Nephron (organoid): ENCODE measurements at regions not wholly inside any gene's neighbourhood (a gene's known extent, or its start where the extent isn't known, plus 50 kb on each side); places are given as distances from the start of the nearest gene placed in this dataset.

Experiments
- H3K27ac Mint-ChIP-seq, 3 experiments: 2 replicates each; pipeline ENCODE4 v1.8.0; 2020; ENCODE audit warnings: mixed read lengths in 3 of 3, mild to moderate bottlenecking in 2 of 3, moderate library complexity in 1 of 3
- H3K27me3 Mint-ChIP-seq: 2 replicates; pipeline ENCODE4 v1.8.0; 2021; ENCODE audit warnings: low read depth, mild to moderate bottlenecking, moderate library complexity, mixed read lengths
- H3K36me3 Mint-ChIP-seq: 2 replicates; pipeline ENCODE4 v1.8.0; 2020; ENCODE audit warnings: low read depth, mixed read lengths
- H3K4me1 Mint-ChIP-seq: 2 replicates; pipeline ENCODE4 v1.8.0; 2020; ENCODE audit warnings: mixed read lengths
- H3K4me3 Mint-ChIP-seq, 3 experiments: 2 replicates each; pipeline ENCODE4 v1.8.0; 2020; ENCODE audit warnings: mild to moderate bottlenecking in 3 of 3, mixed read lengths in 3 of 3, moderate library complexity in 2 of 3
- H3K9me3 Mint-ChIP-seq: 2 replicates; pipeline ENCODE4 v1.8.0; 2020; ENCODE audit warnings: mixed read lengths
- CTCF ChIP-seq, 3 experiments: fragments of 200-600 bp; sonication (generic); IDR thresholded peaks; one replicate each; pipeline ENCODE4 v1.5.0; 2021; ENCODE audit warnings: antibody characterized with exemption in 3 of 3; ENCODE audit not compliant: unreplicated experiment in 3 of 3

GRCh38 chr13:60976367-60976766 is 439.3 kb downstream of the PCDH20 start:
- Mint-ChIP-seq H3K4me1 (no peaks in the 10 kb centered on the region), H3K9me3 (peaks cover 2% of the 10 kb centered on the region), H3K36me3 (no peaks in the 10 kb centered on the region), H3K27ac (no peak overlapping the region), H3K27me3 (no peaks in the 10 kb centered on the region), H3K4me3 (no peak overlapping the region)
- TF ChIP-seq CTCF (IDR thresholded peaks at IDR 0.05; ENCODE audit: unreplicated experiment in 3 of 3), result no peak

- TF ChIP-seq CTCF (IDR thresholded peaks at IDR 0.05; ENCODE audit: unreplicated experiment in 3 of 3), result no peak
- no peaks in the 10 kb centered on the region for H3K36me3 Mint-ChIP-seq
- no peak overlapping the region for H3K4me3 Mint-ChIP-seq
- H3K4me1 Mint-ChIP-seq, result no peaks in the 10 kb centered on the region
- no peak overlapping the region for H3K27ac Mint-ChIP-seq
- peaks cover 2% of the 10 kb centered on the region for H3K9me3 Mint-ChIP-seq
- no peaks in the 10 kb centered on the region for H3K27me3 Mint-ChIP-seq
These were observed 441.4 kb downstream of the PCDH20 start for GRCh38 chr13:60974296-60974695.

- Mint-ChIP-seq H3K36me3 (no peaks in the 10 kb centered on the region), H3K27me3 (no peaks in the 10 kb centered on the region), H3K27ac (no peak overlapping the region), H3K9me3 (peaks cover 2% of the 10 kb centered on the region), H3K4me3 (no peak overlapping the region), H3K4me1 (no peaks in the 10 kb centered on the region)
- TF ChIP-seq CTCF (IDR thresholded peaks at IDR 0.05; ENCODE audit: unreplicated experiment in 3 of 3), result no peak
These were observed 442.1 kb downstream of the PCDH20 start for GRCh38 chr13:60973529-60973928.

GRCh38 chr13:60970736-60971135 is 444.9 kb downstream of the PCDH20 start:
- H3K36me3 Mint-ChIP-seq, result no peaks in the 10 kb centered on the region
- TF ChIP-seq CTCF (IDR thresholded peaks at IDR 0.05; ENCODE audit: unreplicated experiment in 3 of 3), result no peak
- no peak overlapping the region for H3K27ac Mint-ChIP-seq
- no peaks in the 10 kb centered on the region for H3K4me1 Mint-ChIP-seq
- H3K27me3 Mint-ChIP-seq, result no peaks in the 10 kb centered on the region
- no peak overlapping the region for H3K4me3 Mint-ChIP-seq
- H3K9me3 Mint-ChIP-seq, result no peaks in the 10 kb centered on the region

- Mint-ChIP-seq H3K4me1 (no peaks in the 10 kb centered on the region), H3K27me3 (no peaks in the 10 kb centered on the region), H3K4me3 (no peak overlapping the region), H3K9me3 (no peaks in the 10 kb centered on the region), H3K36me3 (no peaks in the 10 kb centered on the region), H3K27ac (no peak overlapping the region)
- no peak for TF ChIP-seq CTCF (IDR thresholded peaks at IDR 0.05; ENCODE audit: unreplicated experiment in 3 of 3)
These were observed 446.0 kb downstream of the PCDH20 start for GRCh38 chr13:60969656-60970055.

GRCh38 chr13:60959427-60959826 is 456.2 kb downstream of the PCDH20 start:
- Mint-ChIP-seq H3K36me3 (no peaks in the 10 kb centered on the region), H3K9me3 (no peaks in the 10 kb centered on the region), H3K4me3 (no peak overlapping the region), H3K4me1 (no peaks in the 10 kb centered on the region), H3K27me3 (no peaks in the 10 kb centered on the region), H3K27ac (no peak overlapping the region)
- no peak for TF ChIP-seq CTCF (IDR thresholded peaks at IDR 0.05; ENCODE audit: unreplicated experiment in 3 of 3)
